Erythroblast (primary cell): ENCODE measurements at regions not wholly inside any gene's neighbourhood (a gene's known extent, or its start where the extent isn't known, plus 50 kb on each side); places are given as distances from the start of the nearest gene placed in this dataset.

ENCODE experiments used
- GATA1 ChIP-seq: IDR thresholded peaks from 2 replicates; pipeline ENCODE4 v1.6.1; 2011; ENCODE audit warnings: low read depth, mild to moderate bottlenecking, control low read depth, low read length, moderate library complexity
- POLR2A ChIP-seq: IDR thresholded peaks from 2 replicates; pipeline ENCODE4 v1.6.1; 2011; ENCODE audit warnings: mild to moderate bottlenecking, low read length

DNA sequence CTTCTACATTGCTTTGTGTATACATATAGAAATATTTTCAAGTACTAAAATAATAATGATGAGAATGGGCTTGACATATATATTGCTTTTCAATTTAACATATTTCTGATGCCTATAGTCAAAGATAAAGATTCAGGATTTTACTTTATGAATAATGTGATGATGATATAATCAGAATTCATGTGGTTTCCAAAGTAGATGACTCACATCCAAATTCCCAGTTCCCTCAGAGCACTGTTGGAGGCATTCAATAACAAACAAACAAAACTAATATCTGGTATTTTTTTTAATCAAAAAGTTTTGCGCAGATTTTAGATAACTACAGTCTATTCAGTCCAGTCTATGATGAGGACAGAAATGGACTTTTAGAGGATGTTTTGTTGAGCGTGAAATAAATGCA, 2094.5 kb upstream of the CELF4 start:
- TF ChIP-seq POLR2A: no peak
- TF ChIP-seq GATA1: no peak
